B cell (primary cell): ENCODE measurements at regions not wholly inside any gene's neighbourhood (a gene's known extent, or its start where the extent isn't known, plus 50 kb on each side); places are given as distances from the start of the nearest gene placed in this dataset.

Experiments used
- EZH2 ChIP-seq: IDR thresholded peaks from 2 replicates; pipeline ENCODE4 v1.6.1; 2012; ENCODE audit warnings: borderline replicate concordance, low read depth, mild to moderate bottlenecking, moderate library complexity, low read length; ENCODE audit not compliant: insufficient read depth, poor library complexity, severe bottlenecking
- TF ChIP-seq, protein P1 (sequence below): fragments of 200-600 bp; IDR thresholded peaks from one replicate; pipeline ENCODE4 v1.8.0; 2022; ENCODE audit warnings: antibody characterized with exemption, mild to moderate bottlenecking

DNA sequence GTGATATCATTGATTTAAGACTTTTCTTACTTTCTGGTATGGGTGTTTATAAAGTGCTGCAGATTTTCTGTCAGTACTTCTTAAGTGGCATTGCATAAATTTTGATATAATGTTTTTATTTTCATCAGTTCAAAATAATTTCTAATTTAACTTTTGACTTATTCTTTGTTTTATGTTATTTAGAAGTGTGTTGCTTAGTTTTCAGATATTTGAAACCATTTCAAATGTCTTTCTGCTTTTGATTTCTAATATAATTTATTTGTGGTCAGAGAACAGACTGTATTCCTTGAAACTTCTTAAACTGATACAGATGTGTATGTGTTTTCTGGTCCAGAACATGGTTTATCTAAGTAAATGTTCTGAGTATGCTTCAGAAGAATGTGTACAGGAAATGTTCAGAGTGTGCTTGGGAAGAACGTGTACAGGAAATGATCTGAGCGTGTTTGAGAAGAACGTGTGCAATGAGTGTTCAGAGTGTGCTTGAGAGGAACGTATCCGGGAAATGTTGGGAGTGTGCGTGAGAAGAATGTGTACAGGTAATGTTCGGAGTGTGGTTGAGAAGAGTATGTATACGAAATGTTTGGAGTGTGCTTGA is 265.7 kb upstream of the HS6ST1 start:
- TF ChIP-seq, protein P1, sequence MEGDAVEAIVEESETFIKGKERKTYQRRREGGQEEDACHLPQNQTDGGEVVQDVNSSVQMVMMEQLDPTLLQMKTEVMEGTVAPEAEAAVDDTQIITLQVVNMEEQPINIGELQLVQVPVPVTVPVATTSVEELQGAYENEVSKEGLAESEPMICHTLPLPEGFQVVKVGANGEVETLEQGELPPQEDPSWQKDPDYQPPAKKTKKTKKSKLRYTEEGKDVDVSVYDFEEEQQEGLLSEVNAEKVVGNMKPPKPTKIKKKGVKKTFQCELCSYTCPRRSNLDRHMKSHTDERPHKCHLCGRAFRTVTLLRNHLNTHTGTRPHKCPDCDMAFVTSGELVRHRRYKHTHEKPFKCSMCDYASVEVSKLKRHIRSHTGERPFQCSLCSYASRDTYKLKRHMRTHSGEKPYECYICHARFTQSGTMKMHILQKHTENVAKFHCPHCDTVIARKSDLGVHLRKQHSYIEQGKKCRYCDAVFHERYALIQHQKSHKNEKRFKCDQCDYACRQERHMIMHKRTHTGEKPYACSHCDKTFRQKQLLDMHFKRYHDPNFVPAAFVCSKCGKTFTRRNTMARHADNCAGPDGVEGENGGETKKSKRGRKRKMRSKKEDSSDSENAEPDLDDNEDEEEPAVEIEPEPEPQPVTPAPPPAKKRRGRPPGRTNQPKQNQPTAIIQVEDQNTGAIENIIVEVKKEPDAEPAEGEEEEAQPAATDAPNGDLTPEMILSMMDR: no peak
- TF ChIP-seq EZH2: no peak
